ENCODE measurements at regions not wholly inside any gene's neighbourhood (a gene's known extent, or its start where the extent isn't known, plus 50 kb on each side); places are given as distances from the start of the nearest gene placed in this dataset.

- TF ChIP-seq POLR2AphosphoS5 (IDR thresholded peaks at IDR 0.05; ENCODE audit: low read depth, low read length) (no peak), TAF1 (IDR thresholded peaks at IDR 0.05; ENCODE audit: borderline replicate concordance, insufficient read depth, low read length) (no peak), REST (IDR thresholded peaks at IDR 0.05; ENCODE audit: insufficient read depth in 1 of 2, low read depth in 2 of 2, low read length in 2 of 2) (no peak)
Observed at GRCh38 chr1:64388336-64388735, 81.6 kb upstream of the CACHD1 start.
